ENCODE measurements at regions not wholly inside any gene's neighbourhood (a gene's known extent, or its start where the extent isn't known, plus 50 kb on each side); places are given as distances from the start of the nearest gene placed in this dataset.

GRCh38 chr7:145903658-145904057 is 212.9 kb upstream of the CNTNAP2 start:
- TF ChIP-seq YY1 (IDR thresholded peaks at IDR 0.05; ENCODE audit: extremely low read depth, insufficient replicate concordance, low read depth, low read length) (no peak), ZBTB33 (IDR thresholded peaks at IDR 0.05; ENCODE audit: extremely low read depth, insufficient replicate concordance, low read length) (no peak), CTCF (IDR thresholded peaks at IDR 0.05 in 2 of 3, conservative IDR thresholded peaks at IDR 0.05 in 1 of 3; ENCODE audit: borderline replicate concordance in 1 of 3, insufficient read depth in 1 of 3, low read depth in 2 of 3, low read length in 2 of 3) (no peak), POLR2AphosphoS5 (IDR thresholded peaks at IDR 0.05; ENCODE audit: low read depth, low read length) (no peak), EZH2phosphoT487 (IDR thresholded peaks at IDR 0.05; ENCODE audit: borderline replicate concordance) (no peak), ZNF274 (IDR thresholded peaks at IDR 0.05; ENCODE audit: low read depth, low read length) (no peak)

Measured in HCT116 (cell line).